ENCODE measurements at regions not wholly inside any gene's neighbourhood (a gene's known extent, or its start where the extent isn't known, plus 50 kb on each side); places are given as distances from the start of the nearest gene placed in this dataset.

DNA sequence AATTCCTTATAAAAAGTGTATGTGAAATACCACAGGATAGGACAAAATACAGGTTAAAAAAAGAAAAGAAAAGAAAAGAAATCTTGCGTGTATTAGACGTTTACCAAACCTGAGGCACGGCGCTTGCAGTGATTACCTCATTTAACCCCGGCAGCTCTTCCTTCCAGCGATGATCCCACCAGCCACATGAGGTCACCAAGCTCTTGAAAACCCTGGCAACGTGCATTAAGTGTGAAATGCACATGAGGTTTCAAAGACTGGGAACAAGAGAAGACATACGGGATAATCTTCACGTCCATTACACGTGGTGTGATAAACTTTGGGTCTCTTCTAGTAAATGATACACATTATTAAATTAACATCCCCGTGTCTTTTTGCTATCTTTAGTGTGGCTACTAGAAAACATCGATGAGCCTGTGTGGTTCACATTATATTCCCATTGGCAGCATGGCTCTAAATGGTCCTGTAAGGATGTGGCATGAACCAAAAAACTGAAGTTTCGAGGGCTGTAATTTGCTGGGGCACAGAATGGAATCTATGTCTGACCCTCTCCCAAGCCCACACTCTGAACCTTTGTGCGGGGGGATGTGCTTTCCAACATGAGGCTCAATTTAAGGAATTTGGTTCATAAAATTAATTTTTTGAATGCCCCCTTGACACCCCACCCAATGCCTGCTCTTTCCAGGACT is 59.2 kb upstream of the THBS2 start:
- TF ChIP-seq, protein P1, sequence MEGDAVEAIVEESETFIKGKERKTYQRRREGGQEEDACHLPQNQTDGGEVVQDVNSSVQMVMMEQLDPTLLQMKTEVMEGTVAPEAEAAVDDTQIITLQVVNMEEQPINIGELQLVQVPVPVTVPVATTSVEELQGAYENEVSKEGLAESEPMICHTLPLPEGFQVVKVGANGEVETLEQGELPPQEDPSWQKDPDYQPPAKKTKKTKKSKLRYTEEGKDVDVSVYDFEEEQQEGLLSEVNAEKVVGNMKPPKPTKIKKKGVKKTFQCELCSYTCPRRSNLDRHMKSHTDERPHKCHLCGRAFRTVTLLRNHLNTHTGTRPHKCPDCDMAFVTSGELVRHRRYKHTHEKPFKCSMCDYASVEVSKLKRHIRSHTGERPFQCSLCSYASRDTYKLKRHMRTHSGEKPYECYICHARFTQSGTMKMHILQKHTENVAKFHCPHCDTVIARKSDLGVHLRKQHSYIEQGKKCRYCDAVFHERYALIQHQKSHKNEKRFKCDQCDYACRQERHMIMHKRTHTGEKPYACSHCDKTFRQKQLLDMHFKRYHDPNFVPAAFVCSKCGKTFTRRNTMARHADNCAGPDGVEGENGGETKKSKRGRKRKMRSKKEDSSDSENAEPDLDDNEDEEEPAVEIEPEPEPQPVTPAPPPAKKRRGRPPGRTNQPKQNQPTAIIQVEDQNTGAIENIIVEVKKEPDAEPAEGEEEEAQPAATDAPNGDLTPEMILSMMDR (IDR thresholded peaks at IDR 0.05; ENCODE audit: control insufficient read depth, insufficient read depth, low read depth, low read length, missing control alignments) = no peak
- no peak for DNase-seq (ENCODE audit: low read depth)

DNA sequence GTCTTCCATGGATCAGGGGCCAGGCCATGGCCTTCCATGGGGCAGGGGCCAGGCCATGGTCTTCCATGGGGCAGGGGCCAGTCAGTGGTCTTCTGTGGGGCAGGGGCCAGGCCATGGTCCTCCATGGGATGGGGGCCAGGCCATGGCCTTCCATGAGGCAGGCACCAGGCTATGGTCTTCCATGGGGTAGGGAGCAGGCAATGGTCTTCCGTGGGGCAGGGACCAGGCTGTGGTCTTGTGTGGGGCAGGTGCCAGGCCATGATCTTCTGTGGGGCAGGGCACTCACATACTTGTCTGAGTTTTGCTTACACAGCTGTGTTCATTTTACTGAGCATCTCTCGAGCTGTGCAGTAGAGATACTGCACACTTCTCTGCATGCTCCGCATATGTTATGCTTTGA is 57.3 kb upstream of the THBS2 start:
- no peak overlapping the region for H3K4me3 ChIP-seq (ENCODE audit: control insufficient read depth, low read depth, low read length)
- no peak for DNase-seq (ENCODE audit: low read depth)
- TF ChIP-seq, protein P1 (IDR thresholded peaks at IDR 0.05; ENCODE audit: control insufficient read depth, insufficient read depth, low read depth, low read length, missing control alignments) = no peak

More for the DNA sequence above, 59.2 kb upstream of the THBS2 start:
- H3K4me3 ChIP-seq (ENCODE audit: control insufficient read depth, low read depth, low read length) = no peak overlapping the region

All from AG09309 (cell line).